ENCODE measurements at regions not wholly inside any gene's neighbourhood (a gene's known extent, or its start where the extent isn't known, plus 50 kb on each side); places are given as distances from the start of the nearest gene placed in this dataset.

- no peaks in the 10 kb centered on the region for H3K27me3 ChIP-seq (ENCODE audit: control insufficient read depth, insufficient read depth, low read length)
- H3K4me3 ChIP-seq (ENCODE audit: insufficient read depth, low read depth, low read length), result no peak overlapping the region
- no peaks in the 10 kb centered on the region for H3K36me3 ChIP-seq (replicated peaks; ENCODE audit: control insufficient read depth, insufficient read depth, low read length)
- DNase-seq, result peak; percentile 89
These were observed 64.4 kb upstream of the TM9SF2 start for GRCh38 chr13:99436686-99437416.

- DNase-seq, result no peak
- H3K4me3 ChIP-seq (ENCODE audit: insufficient read depth, low read depth, low read length), result no peak overlapping the region
These were observed 62.2 kb upstream of the TM9SF2 start for GRCh38 chr13:99439048-99439447.

GRCh38 chr13:99439850-99440604 lies 61.2 kb upstream of the TM9SF2 start:
- Histone ChIP-seq H3K27me3 (ENCODE audit: control insufficient read depth, insufficient read depth, low read length) (no peaks in the 10 kb centered on the region), H3K4me3 (ENCODE audit: insufficient read depth, low read depth, low read length) (no peak overlapping the region), H3K36me3 (replicated peaks; ENCODE audit: control insufficient read depth, insufficient read depth, low read length) (no peaks in the 10 kb centered on the region)
- DNase-seq, result peak; percentile 13

More at GRCh38 chr13:99439048-99439447, 62.2 kb upstream of the TM9SF2 start:
- Histone ChIP-seq H3K27me3 (ENCODE audit: control insufficient read depth, insufficient read depth, low read length) (no peaks in the 10 kb centered on the region), H3K36me3 (replicated peaks; ENCODE audit: control insufficient read depth, insufficient read depth, low read length) (no peaks in the 10 kb centered on the region)

- H3K27me3 ChIP-seq (ENCODE audit: control insufficient read depth, insufficient read depth, low read length), result no peaks in the 10 kb centered on the region
- H3K4me3 ChIP-seq (ENCODE audit: insufficient read depth, low read depth, low read length), result no peak overlapping the region
- DNase-seq, result peak; percentile 60
- no peaks in the 10 kb centered on the region for H3K36me3 ChIP-seq (replicated peaks; ENCODE audit: control insufficient read depth, insufficient read depth, low read length)
These were observed 58.9 kb upstream of the TM9SF2 start for GRCh38 chr13:99442273-99442895.

- H3K27me3 ChIP-seq (ENCODE audit: control insufficient read depth, insufficient read depth, low read length), result no peaks in the 10 kb centered on the region
- no peak overlapping the region for H3K4me3 ChIP-seq (ENCODE audit: insufficient read depth, low read depth, low read length)
- H3K36me3 ChIP-seq (replicated peaks; ENCODE audit: control insufficient read depth, insufficient read depth, low read length), result no peaks in the 10 kb centered on the region
- peak; percentile 71 for DNase-seq
These were observed 55.0 kb upstream of the TM9SF2 start for GRCh38 chr13:99446242-99446641.

- no peak for DNase-seq
- no peaks in the 10 kb centered on the region for H3K27me3 ChIP-seq (ENCODE audit: control insufficient read depth, insufficient read depth, low read length)
- H3K4me3 ChIP-seq (ENCODE audit: insufficient read depth, low read depth, low read length), result no peak overlapping the region
These were observed 52.7 kb upstream of the TM9SF2 start for GRCh38 chr13:99448546-99448945.

GRCh38 chr13:99450416-99450815 lies 50.9 kb upstream of the TM9SF2 start:
- no peak overlapping the region for H3K4me3 ChIP-seq (ENCODE audit: insufficient read depth, low read depth, low read length)
- H3K36me3 ChIP-seq (replicated peaks; ENCODE audit: control insufficient read depth, insufficient read depth, low read length), result no peaks in the 10 kb centered on the region
- no peak for DNase-seq
- no peaks in the 10 kb centered on the region for H3K27me3 ChIP-seq (ENCODE audit: control insufficient read depth, insufficient read depth, low read length)

More at GRCh38 chr13:99448546-99448945, 52.7 kb upstream of the TM9SF2 start:
- no peaks in the 10 kb centered on the region for H3K36me3 ChIP-seq (replicated peaks; ENCODE audit: control insufficient read depth, insufficient read depth, low read length)
